Heart left ventricle (tissue), 13 donors: ENCODE measurements at regions not wholly inside any gene's neighbourhood (a gene's known extent, or its start where the extent isn't known, plus 50 kb on each side); places are given as distances from the start of the nearest gene placed in this dataset.

ENCODE experiments used
- POLR2A ChIP-seq, 2 donors: fragments of 450-650 bp; IDR thresholded peaks; one replicate each; pipeline ENCODE4 v1.6.1; 2017; ENCODE audit warnings: antibody characterized with exemption in 2 of 2, mild to moderate bottlenecking in 2 of 2, moderate library complexity in 2 of 2
- TF ChIP-seq, protein P1 (sequence below), 12 donors: fragments of 200-600 bp; sonication (generic) in 4 of 12; IDR thresholded peaks; one replicate each; pipeline versions ENCODE4 v1.5.0 to v1.8.0; 2018 to 2022; ENCODE audit warnings: antibody characterized with exemption in 12 of 12, mild to moderate bottlenecking in 5 of 12
- donor health status: ischemic (EF 13 %, LVEDD 7.1; RV severe dilation, severe dysfunction).
- donor health status: DM: no; HTN: yes; CAD: no.
- donor health status: DM: no; HTN: no; CAD: no.
- donor health status: ischemic (EF 25% LVEDD 6.9; RV normal size, moderate dysfunction).
- donor health status: ischemic (EF 25% LVEDD 5.7; RV mildly dilated, moderate dysfunction).
- donor health status: ischemic (EF 35%, LVEDD 5.7; RV mildly dilated, moderate dysfunction).
- donor health status: nonischemic (EF 11% LVEDD 7.7; RV severe dilation, severe dysfunction).
- donor health status: DM: yes; HTN: yes; CAD: no.
- donor health status: PGD.
- donor health status: ischemic (EF 29% LVEDD 5.4; RV normal size, mild dysfunction).
- donor health status: nonischemic (EF 23%, LVEDD 6.1; RV moderate dilation, normal function).

DNA sequence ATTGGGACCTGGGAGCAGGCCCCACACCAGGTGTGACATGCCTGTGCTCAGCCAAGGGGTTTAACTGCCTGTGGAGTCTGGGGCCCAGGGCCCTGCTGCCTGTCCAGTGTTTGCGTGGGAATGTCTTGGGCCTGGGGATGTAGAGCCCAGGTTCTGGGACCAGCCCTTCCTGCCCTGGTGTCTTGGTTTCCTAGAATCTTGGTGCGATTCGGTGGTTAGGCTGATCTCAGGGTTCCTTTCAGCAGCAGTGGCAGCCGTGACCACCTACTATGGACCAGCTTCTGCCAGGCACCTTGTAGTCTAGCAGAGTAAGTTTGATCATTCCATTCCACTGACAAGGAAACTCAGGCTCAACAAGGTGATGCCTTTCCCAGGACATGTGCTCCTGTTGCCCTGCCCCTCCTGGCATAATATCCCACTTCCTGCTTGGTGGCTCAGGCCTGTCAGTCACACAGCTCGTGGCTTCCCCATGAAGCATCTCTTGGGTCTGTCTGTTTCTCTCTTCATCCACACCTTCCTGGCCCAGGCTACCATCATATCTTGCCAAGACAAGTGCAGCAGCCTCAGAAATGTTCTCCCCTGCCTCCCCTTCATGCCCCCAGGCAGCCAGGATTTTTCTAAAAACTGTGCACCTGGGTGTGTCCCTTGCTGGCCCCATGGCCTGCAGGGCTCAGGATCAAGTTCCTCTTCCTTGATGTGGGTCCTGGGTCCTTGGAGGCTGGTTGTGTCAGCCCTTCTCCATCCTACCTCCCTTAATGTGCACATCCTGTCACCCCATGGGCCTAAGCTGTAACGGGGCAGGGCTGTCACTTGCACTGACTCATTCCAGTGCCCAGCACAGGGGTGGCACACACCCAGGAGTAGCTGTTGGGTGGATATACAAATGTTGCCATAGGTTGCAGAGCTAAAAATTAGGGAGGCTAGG is 101.6 kb downstream of the SLC25A47 start:
- TF ChIP-seq, protein P1, sequence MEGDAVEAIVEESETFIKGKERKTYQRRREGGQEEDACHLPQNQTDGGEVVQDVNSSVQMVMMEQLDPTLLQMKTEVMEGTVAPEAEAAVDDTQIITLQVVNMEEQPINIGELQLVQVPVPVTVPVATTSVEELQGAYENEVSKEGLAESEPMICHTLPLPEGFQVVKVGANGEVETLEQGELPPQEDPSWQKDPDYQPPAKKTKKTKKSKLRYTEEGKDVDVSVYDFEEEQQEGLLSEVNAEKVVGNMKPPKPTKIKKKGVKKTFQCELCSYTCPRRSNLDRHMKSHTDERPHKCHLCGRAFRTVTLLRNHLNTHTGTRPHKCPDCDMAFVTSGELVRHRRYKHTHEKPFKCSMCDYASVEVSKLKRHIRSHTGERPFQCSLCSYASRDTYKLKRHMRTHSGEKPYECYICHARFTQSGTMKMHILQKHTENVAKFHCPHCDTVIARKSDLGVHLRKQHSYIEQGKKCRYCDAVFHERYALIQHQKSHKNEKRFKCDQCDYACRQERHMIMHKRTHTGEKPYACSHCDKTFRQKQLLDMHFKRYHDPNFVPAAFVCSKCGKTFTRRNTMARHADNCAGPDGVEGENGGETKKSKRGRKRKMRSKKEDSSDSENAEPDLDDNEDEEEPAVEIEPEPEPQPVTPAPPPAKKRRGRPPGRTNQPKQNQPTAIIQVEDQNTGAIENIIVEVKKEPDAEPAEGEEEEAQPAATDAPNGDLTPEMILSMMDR (IDR thresholded peaks at IDR 0.05): no peak
- no peak for TF ChIP-seq POLR2A (IDR thresholded peaks at IDR 0.05)
